ENCODE measurements at regions not wholly inside any gene's neighbourhood (a gene's known extent, or its start where the extent isn't known, plus 50 kb on each side); places are given as distances from the start of the nearest gene placed in this dataset.

DNA sequence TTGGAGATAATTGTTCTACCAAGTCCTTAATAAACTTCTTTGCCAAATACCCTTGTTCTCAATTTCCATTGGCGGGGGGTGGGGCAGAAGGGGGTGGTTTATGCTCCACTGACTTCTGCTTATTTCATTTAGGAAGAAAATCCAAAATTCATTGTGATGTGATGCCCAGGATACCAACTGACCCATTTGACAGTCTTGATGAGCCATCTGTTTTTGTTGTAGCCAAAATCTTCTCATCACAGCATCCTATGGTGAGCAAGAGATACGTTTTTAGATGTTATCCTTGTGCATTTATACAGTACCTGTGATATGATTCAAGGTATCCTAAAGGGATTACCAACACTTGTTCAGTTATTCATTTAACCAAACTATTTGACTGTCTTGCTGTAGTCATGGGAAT, 108.5 kb upstream of the BMP5 start:
- no peak overlapping the region for H3K4me3 ChIP-seq
- 65 to 66% methylated on average over 2 of the region's 2 CpGs for WGBS, 2 donors
- no peak for FAIRE-seq
- no peaks in the 10 kb centered on the region for H3K36me3 ChIP-seq
- intact Hi-C loops (cut with DNase I) = loop anchor here in 2 of 3 donors (5.0 to 10.0 kb wide), 2 partner anchors 308 to 311 kb away; no protein-coding TSS in a partner anchor
- TF ChIP-seq CTCF (IDR thresholded peaks at IDR 0.05) = no peak
- H3K4me1 ChIP-seq = no peaks in the 10 kb centered on the region
- H3K27ac ChIP-seq = no peak overlapping the region
- no peak for ATAC-seq
- no peak for DNase-seq
- no peaks in the 10 kb centered on the region for H3K9me3 ChIP-seq
- no peaks in the 10 kb centered on the region for H3K27me3 ChIP-seq

DNA sequence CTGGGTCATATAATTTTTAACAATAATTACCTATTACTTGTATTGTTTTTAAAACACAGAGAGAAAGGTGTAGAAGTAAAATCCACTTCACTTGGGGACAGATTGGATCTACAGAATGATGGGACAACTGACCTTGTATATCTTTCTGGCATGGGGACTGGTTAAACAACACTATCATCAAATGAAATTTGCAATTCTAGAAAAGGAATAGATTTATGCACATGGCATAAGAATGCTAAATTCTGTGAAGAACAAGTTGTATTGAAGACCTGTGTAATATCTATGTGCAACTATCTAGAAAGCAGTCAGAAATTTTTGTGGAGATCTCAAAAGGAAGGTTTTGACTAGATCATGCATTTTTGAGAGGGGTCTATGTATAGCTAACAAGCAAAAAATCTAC, 106.3 kb upstream of the BMP5 start:
- Histone ChIP-seq H3K27ac (no peak overlapping the region), H3K9me3 (no peaks in the 10 kb centered on the region), H3K4me1 (no peaks in the 10 kb centered on the region), H3K4me3 (no peak overlapping the region), H3K27me3 (no peaks in the 10 kb centered on the region), H3K36me3 (no peaks in the 10 kb centered on the region)
- TF ChIP-seq CTCF (IDR thresholded peaks at IDR 0.05) = no peak
- FAIRE-seq (no peak), ATAC-seq (no peak), DNase-seq (no peak)
- intact Hi-C loops (cut with DNase I) = loop anchor here in 2 of 3 donors (5.0 to 10.0 kb wide), 2 partner anchors 311 to 313 kb away; no protein-coding TSS in a partner anchor

- Histone ChIP-seq H3K4me1 (no peaks in the 10 kb centered on the region), H3K9me3 (no peaks in the 10 kb centered on the region), H3K27me3 (no peaks in the 10 kb centered on the region), H3K4me3 (no peak overlapping the region), H3K27ac (no peak overlapping the region), H3K36me3 (no peaks in the 10 kb centered on the region)
- 5 to 8% methylated on average over 1 of the region's 1 CpG for WGBS, 2 donors
- TF ChIP-seq CTCF (IDR thresholded peaks at IDR 0.05) = peak in 3 of 4 donors; percentile 46 to 59 (median 54)
- intact Hi-C loops (cut with DNase I) = loop anchor here in 2 of 3 donors (5.0 to 10.0 kb wide), 2 partner anchors 312 to 314 kb away; no protein-coding TSS in a partner anchor
- ATAC-seq (peak in 3 of 4 donors; percentile 54 to 60 (median 59)), DNase-seq (no peak), FAIRE-seq (peak; percentile 94)
Measured at GRCh38 chr6:55980627-55981211, 105.3 kb upstream of the BMP5 start.

DNA sequence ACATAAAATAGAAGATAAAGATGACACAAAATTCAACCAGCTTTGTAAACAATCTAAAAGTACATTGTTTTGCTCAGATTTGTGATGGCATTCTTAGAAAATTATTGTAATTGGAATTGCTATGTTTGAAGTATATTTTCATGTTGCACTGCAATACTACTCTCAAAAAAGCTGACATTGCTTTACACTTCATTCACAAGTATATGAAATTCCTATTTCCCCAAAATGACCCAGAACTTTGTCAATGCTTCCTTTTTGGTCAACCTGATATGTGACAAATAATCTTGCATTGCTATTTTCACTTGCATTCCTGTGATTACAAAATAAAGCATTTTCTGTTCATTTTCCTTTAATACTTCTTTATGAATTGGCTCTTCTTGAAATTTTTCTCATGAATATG, 104.1 kb upstream of the BMP5 start:
- Histone ChIP-seq H3K4me1 (no peaks in the 10 kb centered on the region), H3K9me3 (no peaks in the 10 kb centered on the region), H3K27ac (no peak overlapping the region), H3K27me3 (no peaks in the 10 kb centered on the region), H3K36me3 (no peaks in the 10 kb centered on the region), H3K4me3 (no peak overlapping the region)
- no peak for DNase-seq
- ATAC-seq = no peak
- no peak for FAIRE-seq
- intact Hi-C loops (cut with DNase I) = no loop called here
- no peak for TF ChIP-seq CTCF (IDR thresholded peaks at IDR 0.05)

GRCh38 chr6:55977959-55978665, 102.7 kb upstream of the BMP5 start:
- no peak overlapping the region for H3K27ac ChIP-seq
- intact Hi-C loops (cut with DNase I) = no loop called here
- no peak for ATAC-seq

More at GRCh38 chr6:55977959-55978665, 102.7 kb upstream of the BMP5 start:
- no peak for DNase-seq
- no peak overlapping the region for H3K4me3 ChIP-seq
- no peaks in the 10 kb centered on the region for H3K36me3 ChIP-seq
- FAIRE-seq = no peak
- no peak for TF ChIP-seq CTCF (IDR thresholded peaks at IDR 0.05)
- H3K9me3 ChIP-seq = no peaks in the 10 kb centered on the region
- no peaks in the 10 kb centered on the region for H3K4me1 ChIP-seq
- 74 to 75% methylated on average over 2 of the region's 2 CpGs for WGBS, 2 donors
- no peaks in the 10 kb centered on the region for H3K27me3 ChIP-seq

Measured in pancreas (tissue), 10 donors.